Fibroblast of skin of left biceps (primary cell): ENCODE measurements at regions not wholly inside any gene's neighbourhood (a gene's known extent, or its start where the extent isn't known, plus 50 kb on each side); places are given as distances from the start of the nearest gene placed in this dataset.
"Not testable (repeated sequence)": the region's sequence is repeated elsewhere in the genome, so short reads cannot be mapped to it uniquely, and the experiment has no call there.

ENCODE experiments used
- DNase-seq, 2 experiments: peaks; one replicate each; pipeline ENCODE4 v3.0.0-alpha.2; 2013; ENCODE audit warnings: low read depth in 2 of 2

GRCh38 chr6:22189946-22190345 is 106.9 kb downstream of the PRL start:
- no peak for DNase-seq

GRCh38 chr6:22194188-22194921 is 102.5 kb downstream of the PRL start:
- no peak for DNase-seq

- no peak for DNase-seq
Measured at GRCh38 chr6:22199771-22200170, 97.1 kb downstream of the PRL start.

GRCh38 chr6:22204153-22204552 is 92.7 kb downstream of the PRL start:
- no peak for DNase-seq

GRCh38 chr6:22205266-22205665 is 91.6 kb downstream of the PRL start:
- DNase-seq = no peak

- no peak for DNase-seq
Measured at GRCh38 chr6:22206106-22206505, 90.7 kb downstream of the PRL start.

- DNase-seq = no peak
Measured at GRCh38 chr6:22208026-22208425, 88.8 kb downstream of the PRL start.

GRCh38 chr6:22214314-22214713 is 82.5 kb downstream of the PRL start:
- no peak for DNase-seq

GRCh38 chr6:22215474-22215873 is 81.4 kb downstream of the PRL start:
- not testable (repeated sequence) for DNase-seq

- no peak for DNase-seq
Measured at GRCh38 chr6:22218410-22218809, 78.4 kb downstream of the PRL start.

GRCh38 chr6:22219925-22220324 is 76.9 kb downstream of the PRL start:
- DNase-seq = no peak

GRCh38 chr6:22221211-22221610 is 75.6 kb downstream of the PRL start:
- no peak for DNase-seq

- DNase-seq = peak in 1 of 2 experiments; percentile 14
Measured at GRCh38 chr6:22221630-22222029, 75.2 kb downstream of the PRL start.

GRCh38 chr6:22222469-22222868 is 74.4 kb downstream of the PRL start:
- no peak for DNase-seq

GRCh38 chr6:22227824-22228610 is 68.8 kb downstream of the PRL start:
- DNase-seq = no peak

- no peak for DNase-seq
Measured at GRCh38 chr6:22231050-22231449, 65.8 kb downstream of the PRL start.

- DNase-seq = no peak
Measured at GRCh38 chr6:22231616-22232015, 65.2 kb downstream of the PRL start.

GRCh38 chr6:22236626-22237414 is 60.0 kb downstream of the PRL start:
- peak; percentile 89 to 92 for DNase-seq
